HepG2 (cell line): ENCODE measurements at regions not wholly inside any gene's neighbourhood (a gene's known extent, or its start where the extent isn't known, plus 50 kb on each side); places are given as distances from the start of the nearest gene placed in this dataset.

Experiments used
- AFF4 ChIP-seq: sonication (generic); formaldehyde crosslinking; IDR thresholded peaks from 2 replicates; pipeline ENCODE4 v1.4.0; 2020; ENCODE audit warnings: missing genetic modification reagents
- NR2F1 ChIP-seq, 2 experiments: fragments of 450-650 bp in 1 of 2; formaldehyde crosslinking in 1 of 2; IDR thresholded peaks; 2 replicates each; pipeline versions ENCODE4 v1.5.0 to v1.6.1; 2016 to 2020; ENCODE audit warnings: mild to moderate bottlenecking in 1 of 2, missing compliant biosample characterization in 1 of 2, missing genetic modification reagents in 1 of 2, moderate library complexity in 1 of 2

GRCh38 chr6:67200626-67201403, 1434.3 kb upstream of the ADGRB3 start:
- TF ChIP-seq AFF4 (CRISPR knock-in tag) (no peak), NR2F1 (CRISPR knock-in tag; IDR thresholded peaks at IDR 0.05) (no peak)
